HG02588 (cell line): ENCODE measurements at regions not wholly inside any gene's neighbourhood (a gene's known extent, or its start where the extent isn't known, plus 50 kb on each side); places are given as distances from the start of the nearest gene placed in this dataset.
"Not testable (repeated sequence)": the region's sequence is repeated elsewhere in the genome, so short reads cannot be mapped to it uniquely, and the experiment has no call there.

Source experiments
- ATAC-seq: cut with Tn5 transposase; IDR thresholded peaks from one replicate; pipeline ENCODE4 v1.9.1; 2021; ENCODE audit warnings: mild to moderate bottlenecking, moderate library complexity; ENCODE audit not compliant: unreplicated experiment

GRCh38 chr1:38758820-38759219 lies 100.8 kb downstream of the RRAGC start:
- no peak for ATAC-seq

GRCh38 chr1:38746941-38747600 lies 112.5 kb downstream of the RRAGC start:
- no peak for ATAC-seq

GRCh38 chr1:38746402-38746935 lies 113.1 kb downstream of the RRAGC start:
- no peak for ATAC-seq

- ATAC-seq: no peak
Measured at GRCh38 chr1:38745476-38746401, 113.8 kb downstream of the RRAGC start.

GRCh38 chr1:38744452-38745350 lies 114.9 kb downstream of the RRAGC start:
- ATAC-seq: no peak

GRCh38 chr1:38743184-38743583 lies 116.4 kb downstream of the RRAGC start:
- no peak for ATAC-seq

- no peak for ATAC-seq
Measured at GRCh38 chr1:38741341-38741740, 118.2 kb downstream of the RRAGC start.

GRCh38 chr1:38740487-38740886 lies 119.1 kb downstream of the RRAGC start:
- no peak for ATAC-seq

GRCh38 chr1:38738207-38738606 lies 121.4 kb downstream of the RRAGC start:
- ATAC-seq: no peak

- ATAC-seq: no peak
Measured at GRCh38 chr1:38736399-38736798, 123.2 kb downstream of the RRAGC start.

GRCh38 chr1:38735651-38736161 lies 123.9 kb downstream of the RRAGC start:
- ATAC-seq: no peak

- ATAC-seq: no peak
Measured at GRCh38 chr1:38733761-38734160, 125.8 kb downstream of the RRAGC start.

- no peak for ATAC-seq
Measured at GRCh38 chr1:38730511-38731397, 128.8 kb downstream of the RRAGC start.

- no peak for ATAC-seq
Measured at GRCh38 chr1:38728585-38728908, 131.0 kb downstream of the RRAGC start.

GRCh38 chr1:38727684-38728584 lies 131.6 kb downstream of the RRAGC start:
- ATAC-seq: no peak

- ATAC-seq: not testable (repeated sequence)
Measured at GRCh38 chr1:38725321-38725961, 134.1 kb downstream of the RRAGC start.

- ATAC-seq: no peak
Measured at GRCh38 chr1:38724160-38725131, 135.1 kb downstream of the RRAGC start.
